ENCODE measurements at regions not wholly inside any gene's neighbourhood (a gene's known extent, or its start where the extent isn't known, plus 50 kb on each side); places are given as distances from the start of the nearest gene placed in this dataset.

DNA sequence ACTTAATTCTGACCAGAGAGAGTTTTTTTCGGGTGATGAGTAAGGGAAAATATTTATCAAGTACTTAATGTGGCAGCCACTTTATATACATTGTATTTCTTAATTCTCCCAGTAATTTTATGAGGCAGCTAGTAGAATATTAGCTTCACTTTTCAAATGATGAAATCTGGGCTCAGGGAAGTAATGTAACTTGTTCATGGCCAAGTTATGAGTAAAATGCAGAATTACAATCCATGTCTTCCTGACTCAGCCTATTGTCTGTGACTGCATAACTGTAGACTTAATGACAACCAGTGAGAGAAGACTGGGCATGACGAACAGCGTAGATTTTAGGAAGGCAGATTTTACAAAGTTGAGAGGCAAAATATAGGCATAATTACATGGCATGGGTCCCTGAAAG lies 106.7 kb upstream of the MIS18BP1 start:
- H3K27me3 ChIP-seq (replicated peaks in 2 of 5; ENCODE audit: control insufficient read depth in 4 of 5, insufficient read depth in 5 of 5, low read length in 4 of 5): no peaks in the 10 kb centered on the region
- H3K27ac ChIP-seq (ENCODE audit: insufficient read depth in 1 of 2, low read depth in 1 of 2, low read length in 2 of 2, poor library complexity in 1 of 2, severe bottlenecking in 2 of 2): no peak overlapping the region
- H3K4me1 ChIP-seq (ENCODE audit: control extremely low read depth in 1 of 4, control insufficient read depth in 4 of 4, insufficient read depth in 4 of 4, low read length in 3 of 4): no peaks in the 10 kb centered on the region
- WGBS (ENCODE audit: insufficient coverage): 96% methylated on average over 2 of the region's 3 CpGs
- no peaks in the 10 kb centered on the region for H3K36me3 ChIP-seq (ENCODE audit: control insufficient read depth in 4 of 4, insufficient read depth in 4 of 4, low read length in 3 of 4)
- no peak overlapping the region for H3K4me3 ChIP-seq (ENCODE audit: control insufficient read depth in 1 of 7, extremely low read depth in 1 of 7, insufficient read depth in 4 of 7, low read depth in 2 of 7, low read length in 6 of 7)
- no peaks in the 10 kb centered on the region for H3K9me3 ChIP-seq (ENCODE audit: control extremely low read depth in 1 of 5, control insufficient read depth in 4 of 5, insufficient read depth in 2 of 5, low read depth in 1 of 5, low read length in 4 of 5)
- no peak for DNase-seq
- ChIA-PET CTCF (no interaction called here), POLR2A (no interaction called here)

DNA sequence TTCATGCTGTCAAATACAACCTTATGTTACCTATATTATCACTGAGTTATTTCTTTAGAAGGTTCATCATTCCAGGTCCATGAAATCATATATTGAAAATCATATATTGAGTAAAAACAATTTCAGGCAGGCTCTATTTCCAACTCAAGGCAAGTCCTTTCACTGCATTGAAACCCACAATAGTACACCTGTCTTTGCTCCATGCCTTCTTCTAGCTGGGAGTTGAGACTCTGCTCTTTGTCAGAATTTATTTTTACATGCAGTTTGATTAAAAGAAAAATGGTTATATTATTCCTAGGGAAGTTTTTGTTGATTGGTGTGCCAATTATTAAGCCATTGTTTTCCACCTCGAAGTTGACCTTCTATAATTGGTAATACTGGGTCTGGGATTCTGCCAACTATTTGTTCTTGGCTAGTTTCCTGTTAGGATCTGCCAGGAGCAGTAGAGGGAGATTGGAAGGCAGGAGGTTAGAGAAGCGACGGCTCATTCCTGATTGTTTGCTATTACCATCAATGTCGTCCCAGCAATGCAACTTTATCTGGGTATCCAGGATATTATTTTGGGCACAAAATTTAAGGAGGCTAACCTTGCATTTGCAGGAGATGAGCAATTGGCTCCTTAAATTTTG lies 79.5 kb upstream of the MIS18BP1 start:
- H3K27me3 ChIP-seq (replicated peaks in 2 of 5; ENCODE audit: control insufficient read depth in 4 of 5, insufficient read depth in 5 of 5, low read length in 4 of 5): no peaks in the 10 kb centered on the region
- no peaks in the 10 kb centered on the region for H3K4me1 ChIP-seq (ENCODE audit: control extremely low read depth in 1 of 4, control insufficient read depth in 4 of 4, insufficient read depth in 4 of 4, low read length in 3 of 4)
- H3K4me3 ChIP-seq (ENCODE audit: control insufficient read depth in 1 of 7, extremely low read depth in 1 of 7, insufficient read depth in 4 of 7, low read depth in 2 of 7, low read length in 6 of 7): no peak overlapping the region
- peaks cover 0 to 6% (median 1%) of the 10 kb centered on the region in 5 experiments for H3K9me3 ChIP-seq (ENCODE audit: control extremely low read depth in 1 of 5, control insufficient read depth in 4 of 5, insufficient read depth in 2 of 5, low read depth in 1 of 5, low read length in 4 of 5)
- 100% methylated on average over 4 of the region's 4 CpGs for WGBS (ENCODE audit: insufficient coverage)
- POLR2A ChIA-PET: no interaction called here
- no peaks in the 10 kb centered on the region for H3K36me3 ChIP-seq (ENCODE audit: control insufficient read depth in 4 of 4, insufficient read depth in 4 of 4, low read length in 3 of 4)
- CTCF ChIA-PET: no interaction called here
- no peak for DNase-seq
- H3K27ac ChIP-seq (ENCODE audit: insufficient read depth in 1 of 2, low read depth in 1 of 2, low read length in 2 of 2, poor library complexity in 1 of 2, severe bottlenecking in 2 of 2): no peak overlapping the region

DNA sequence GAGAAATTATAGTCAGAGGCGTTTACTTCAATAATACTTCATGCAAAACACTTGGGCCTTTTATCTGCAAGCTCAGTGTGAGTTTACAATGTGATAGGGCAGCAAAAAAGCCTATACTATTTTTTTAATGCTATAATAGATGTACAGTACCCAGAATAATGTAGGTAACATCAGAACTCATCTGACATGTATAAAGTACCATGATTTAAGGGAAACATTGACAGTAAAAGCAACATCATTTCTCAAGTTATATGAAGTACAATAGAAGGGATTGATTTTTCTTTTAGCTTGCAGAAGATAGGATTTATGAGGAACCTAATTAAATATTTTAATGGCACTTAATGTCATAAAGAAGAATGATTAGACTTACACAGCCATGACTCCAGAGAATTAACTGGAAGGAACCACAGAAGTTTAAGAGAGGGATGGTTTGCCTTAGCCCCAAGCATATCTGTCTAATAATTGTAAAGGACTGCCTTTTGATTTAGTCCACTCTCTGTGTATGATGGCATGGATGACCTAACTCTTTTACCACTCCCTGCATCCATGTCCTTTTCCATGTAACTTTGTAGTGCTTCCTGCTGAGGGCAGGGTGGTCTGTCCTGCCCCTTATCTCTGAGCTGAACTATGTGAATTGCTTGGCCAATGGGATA lies 55.9 kb upstream of the MIS18BP1 start:
- Histone ChIP-seq H3K27ac (ENCODE audit: insufficient read depth in 1 of 2, low read depth in 1 of 2, low read length in 2 of 2, poor library complexity in 1 of 2, severe bottlenecking in 2 of 2) (no peak overlapping the region), H3K27me3 (replicated peaks in 2 of 5; ENCODE audit: control insufficient read depth in 4 of 5, insufficient read depth in 5 of 5, low read length in 4 of 5) (no peaks in the 10 kb centered on the region), H3K4me1 (ENCODE audit: control extremely low read depth in 1 of 4, control insufficient read depth in 4 of 4, insufficient read depth in 4 of 4, low read length in 3 of 4) (no peaks in the 10 kb centered on the region), H3K4me3 (ENCODE audit: control insufficient read depth in 1 of 7, extremely low read depth in 1 of 7, insufficient read depth in 4 of 7, low read depth in 2 of 7, low read length in 6 of 7) (no peak overlapping the region), H3K9me3 (ENCODE audit: control extremely low read depth in 1 of 5, control insufficient read depth in 4 of 5, insufficient read depth in 2 of 5, low read depth in 1 of 5, low read length in 4 of 5) (peaks cover 0 to 10% (median 2%) of the 10 kb centered on the region in 5 experiments), H3K36me3 (ENCODE audit: control insufficient read depth in 4 of 4, insufficient read depth in 4 of 4, low read length in 3 of 4) (no peaks in the 10 kb centered on the region)
- CTCF ChIA-PET: no interaction called here
- no peak for DNase-seq
- no CpG with 5 or more reads among the region's 1 CpG for WGBS (ENCODE audit: insufficient coverage)
- POLR2A ChIA-PET: no interaction called here
